ENCODE measurements at regions not wholly inside any gene's neighbourhood (a gene's known extent, or its start where the extent isn't known, plus 50 kb on each side); places are given as distances from the start of the nearest gene placed in this dataset.

GRCh38 chr6:153781306-153781705, 257.7 kb upstream of the OPRM1 start:
- FAIRE-seq (no peak), ATAC-seq (no peak), DNase-seq (ENCODE audit: extremely low read depth in 1 of 4, low spot score in 3 of 4) (no peak)
- in situ Hi-C loops (cut with MboI) (no loop called here), intact Hi-C loops (cut with micrococcal nuclease) (no loop called here)
- Histone ChIP-seq H3K4me3 (no peak overlapping the region), H3K9ac (ENCODE audit: insufficient read depth in 1 of 2, low read depth in 2 of 2, low read length in 2 of 2) (no peak overlapping the region), H3K4me2 (ENCODE audit: insufficient read depth, low read length) (no peak overlapping the region), H3K27ac (ENCODE audit: extremely low read depth, low read depth, low read length) (no peak overlapping the region), H3K9me1 (ENCODE audit: control insufficient read depth, insufficient read depth, low read length) (no peaks in the 10 kb centered on the region), H2AFZ (ENCODE audit: low read depth, low read length) (no peak overlapping the region), H3K9me3 (replicated peaks; ENCODE audit: control insufficient read depth, insufficient read depth, low read depth, low read length) (no peaks in the 10 kb centered on the region; the same call in 1 of the 2 replicates), H4K20me1 (replicated peaks; ENCODE audit: control insufficient read depth, insufficient read depth, low read length) (no peaks in the 10 kb centered on the region), H3K4me1 (replicated peaks in 1 of 2; ENCODE audit: control insufficient read depth in 2 of 2, insufficient read depth in 2 of 2, low read length in 2 of 2) (no peaks in the 10 kb centered on the region), H3K36me3 (ENCODE audit: control insufficient read depth, insufficient read depth, low read length) (no peaks in the 10 kb centered on the region), H3K27me3 (ENCODE audit: control insufficient read depth in 2 of 2, insufficient read depth in 2 of 2, low read length in 2 of 2) (no peaks in the 10 kb centered on the region), H3K79me2 (ENCODE audit: control insufficient read depth, insufficient read depth, low read length) (no peaks in the 10 kb centered on the region)
- 0% methylated on average over 1 of the region's 1 CpG for WGBS (ENCODE audit: insufficient coverage, low coverage, missing lambda C conversion rate)
- CTCF ChIA-PET (ENCODE audit: low intra/inter-chr PET ratio), result interaction anchor here (0.6 kb wide), 1 partner anchor 47 kb away, joined by 3 read pairs; no protein-coding TSS in a partner anchor
- POLR2A ChIA-PET, result no interaction called here
- no TSS peak for BruUV-seq (replicated peaks)
- TF ChIP-seq PBX2 (CRISPR knock-in tag; IDR thresholded peaks at IDR 0.05; ENCODE audit: low read depth) (no peak), PBX2 (tag; conservative IDR thresholded peaks at IDR 0.05; ENCODE audit: low read depth) (no peak), E4F1 (CRISPR knock-in tag; IDR thresholded peaks at IDR 0.05; ENCODE audit: borderline replicate concordance) (no peak), BRD9 (IDR thresholded peaks at IDR 0.05; ENCODE audit: low read depth, partially characterized antibody) (no peak), PTBP1 (IDR thresholded peaks at IDR 0.05; ENCODE audit: low read depth, low read length) (no peak), MCM7 (IDR thresholded peaks at IDR 0.05) (no peak), SUPT5H (IDR thresholded peaks at IDR 0.05) (no peak), ZNF274 (IDR thresholded peaks at IDR 0.05; ENCODE audit: borderline replicate concordance, low read depth, low read length) (no peak), ARHGAP35 (IDR thresholded peaks at IDR 0.05; ENCODE audit: partially characterized antibody) (no peak), ZNF133 (CRISPR knock-in tag; IDR thresholded peaks at IDR 0.05) (no peak), RBM34 (IDR thresholded peaks at IDR 0.05; ENCODE audit: borderline replicate concordance, insufficient read depth, low read length) (no peak), GABPB1 (CRISPR knock-in tag; IDR thresholded peaks at IDR 0.05) (no peak), FOS (IDR thresholded peaks at IDR 0.05; ENCODE audit: extremely low read depth, insufficient read length) (no peak), ZNF655 (CRISPR knock-in tag; IDR thresholded peaks at IDR 0.05) (no peak), TCFL5 (CRISPR knock-in tag; conservative IDR thresholded peaks at IDR 0.05) (no peak), E2F1 (CRISPR knock-in tag; IDR thresholded peaks at IDR 0.05) (no peak)
